HG03045 (cell line): ENCODE measurements at regions not wholly inside any gene's neighbourhood (a gene's known extent, or its start where the extent isn't known, plus 50 kb on each side); places are given as distances from the start of the nearest gene placed in this dataset.

ENCODE experiments used
- ATAC-seq: cut with Tn5 transposase; IDR thresholded peaks from one replicate; pipeline ENCODE4 v1.9.1; 2021; ENCODE audit warnings: mild to moderate bottlenecking, moderate library complexity; ENCODE audit not compliant: unreplicated experiment

DNA sequence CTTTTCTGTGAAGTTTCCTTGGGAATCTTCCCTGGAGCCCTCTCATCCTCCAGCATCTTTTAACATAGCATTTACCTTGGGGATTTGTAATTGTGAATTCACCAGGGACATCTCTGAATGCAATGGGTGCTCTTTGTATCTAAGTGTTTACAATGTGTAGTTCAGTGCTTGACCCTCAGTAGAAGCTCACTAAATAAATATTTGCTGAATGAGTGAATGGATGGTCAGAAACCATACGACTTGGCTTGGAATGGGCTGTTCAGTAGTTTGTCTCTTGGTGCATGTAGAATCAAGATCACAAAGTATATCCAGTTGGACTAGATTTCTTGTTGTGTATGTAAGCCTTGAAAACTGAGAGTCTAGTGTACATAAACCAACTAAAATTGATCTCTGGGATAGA is 81.8 kb upstream of the MEF2C start:
- no peak for ATAC-seq

DNA sequence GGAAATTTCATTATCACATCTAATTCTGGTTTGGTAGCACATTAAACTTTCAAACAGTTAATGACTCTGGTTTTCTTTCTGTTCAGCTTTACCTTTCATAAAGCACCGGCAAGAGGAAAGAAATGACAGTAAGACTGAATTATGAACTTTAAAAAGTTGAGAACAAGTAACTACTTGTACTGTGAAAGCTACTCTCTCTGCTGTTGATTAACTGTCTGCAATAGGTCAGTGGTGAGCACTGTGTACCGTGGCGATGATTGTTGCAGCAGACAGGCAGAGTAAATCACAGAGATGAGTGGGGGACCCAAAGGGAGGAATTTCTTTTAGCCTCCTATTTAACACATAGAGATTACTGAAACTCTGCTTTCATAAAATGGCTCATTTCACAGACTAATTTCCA is 74.0 kb upstream of the MEF2C start:
- no peak for ATAC-seq

DNA sequence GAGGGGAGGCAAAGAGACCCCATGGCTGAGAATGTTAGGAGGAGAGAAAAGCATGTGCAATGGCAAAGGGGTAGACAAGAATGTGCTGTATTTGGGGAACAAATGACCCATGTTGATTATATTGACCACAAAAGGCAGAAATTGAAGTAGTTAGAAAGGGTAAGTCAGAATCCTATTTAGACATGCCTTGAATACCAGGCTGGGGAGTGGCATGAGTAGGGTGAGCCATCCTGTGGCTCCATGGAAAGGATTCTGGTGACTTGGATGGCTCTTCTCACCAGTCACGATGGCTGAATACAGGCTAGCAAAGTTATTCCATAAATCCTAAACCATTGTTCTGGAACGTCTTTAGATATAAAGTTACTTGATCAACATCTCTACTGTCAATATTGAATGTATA is 73.4 kb upstream of the MEF2C start:
- no peak for ATAC-seq

- no peak for ATAC-seq
These were observed 72.4 kb upstream of the MEF2C start for GRCh38 chr5:88955403-88955802.

DNA sequence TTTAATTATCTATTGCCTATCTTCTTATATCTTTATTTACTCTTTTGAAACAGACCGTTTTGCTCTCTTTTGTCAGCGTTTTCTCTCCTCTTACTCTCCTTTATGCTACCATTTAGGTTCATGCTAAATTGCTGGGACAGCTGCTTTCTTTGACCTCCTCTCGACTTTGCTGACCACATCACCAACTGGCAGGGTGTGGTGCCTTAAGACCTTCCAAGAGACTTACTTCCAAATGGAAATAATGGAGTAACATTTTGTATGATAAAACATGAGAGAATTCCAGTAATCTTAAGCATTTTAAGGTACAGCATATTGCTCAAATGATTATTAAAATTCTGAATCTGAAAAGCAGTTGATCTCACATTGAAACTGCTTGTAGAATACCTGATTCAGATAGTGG is 71.5 kb upstream of the MEF2C start:
- no peak for ATAC-seq

- ATAC-seq, result no peak
These were observed 70.1 kb upstream of the MEF2C start for GRCh38 chr5:88952996-88953643.

GRCh38 chr5:88952344-88952743 is 69.4 kb upstream of the MEF2C start:
- no peak for ATAC-seq

GRCh38 chr5:88951457-88951856 is 68.5 kb upstream of the MEF2C start:
- ATAC-seq, result no peak

DNA sequence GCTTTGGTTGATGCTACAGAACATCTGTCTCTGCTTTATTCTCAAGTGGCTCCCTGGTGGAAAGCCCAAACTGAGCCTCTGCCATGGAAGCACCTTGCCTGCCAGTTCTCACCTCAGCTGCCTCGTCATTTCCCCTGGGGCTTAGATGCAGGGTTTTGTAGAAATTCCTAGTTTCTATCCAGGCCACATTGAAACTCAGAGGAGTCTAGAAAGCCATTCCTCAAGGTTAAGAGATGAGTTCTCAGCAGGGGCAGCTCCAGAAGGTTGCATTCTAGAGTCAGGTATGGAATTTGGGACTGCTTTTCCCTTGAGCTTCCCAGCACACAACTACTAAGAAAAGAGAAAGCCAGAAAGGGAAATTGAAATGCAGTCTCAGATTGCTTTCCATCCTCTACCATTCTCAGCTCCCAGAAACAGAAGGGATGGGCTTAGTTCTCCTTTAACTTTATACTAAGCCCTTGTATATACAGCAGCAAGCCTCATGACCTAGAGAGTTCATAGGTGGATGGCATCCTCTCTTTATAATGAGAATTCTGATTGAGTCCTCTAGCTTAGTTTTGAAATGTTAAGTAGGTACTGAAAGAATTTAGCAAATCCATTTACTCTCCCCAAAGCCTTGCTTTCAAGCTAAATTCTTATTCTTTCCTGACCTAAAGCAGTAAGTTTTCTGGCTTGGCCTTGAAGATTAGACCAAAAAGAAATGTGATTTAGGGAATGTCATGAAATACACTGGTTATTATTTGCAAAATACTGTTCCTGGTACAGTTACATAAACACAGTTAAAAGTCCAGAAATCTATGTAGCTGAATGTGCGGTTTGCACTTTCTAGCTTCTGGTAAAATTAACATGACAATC is 66.0 kb upstream of the MEF2C start:
- ATAC-seq, result no peak

- ATAC-seq, result no peak
These were observed 62.0 kb upstream of the MEF2C start for GRCh38 chr5:88944751-88945531.

- ATAC-seq, result no peak
These were observed 58.6 kb upstream of the MEF2C start for GRCh38 chr5:88941581-88941980.

DNA sequence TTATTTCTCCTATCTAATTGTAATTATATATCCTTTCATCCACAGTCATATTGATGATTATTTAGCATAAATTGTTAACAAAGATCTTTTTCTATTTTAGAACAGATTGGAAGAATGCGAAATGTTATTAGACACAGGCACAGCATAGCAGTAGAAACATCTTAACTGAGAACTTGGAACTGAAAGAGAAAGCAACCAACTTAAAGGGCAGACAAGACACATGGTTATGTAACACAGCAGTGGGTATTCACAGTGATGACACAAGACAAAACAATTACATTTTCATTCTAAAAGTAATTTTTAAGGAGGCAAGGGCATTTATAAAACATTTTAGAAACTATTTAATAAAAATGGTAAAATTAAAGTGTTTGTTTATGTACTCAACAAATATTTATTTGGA is 57.7 kb upstream of the MEF2C start:
- ATAC-seq, result peak; percentile 89

DNA sequence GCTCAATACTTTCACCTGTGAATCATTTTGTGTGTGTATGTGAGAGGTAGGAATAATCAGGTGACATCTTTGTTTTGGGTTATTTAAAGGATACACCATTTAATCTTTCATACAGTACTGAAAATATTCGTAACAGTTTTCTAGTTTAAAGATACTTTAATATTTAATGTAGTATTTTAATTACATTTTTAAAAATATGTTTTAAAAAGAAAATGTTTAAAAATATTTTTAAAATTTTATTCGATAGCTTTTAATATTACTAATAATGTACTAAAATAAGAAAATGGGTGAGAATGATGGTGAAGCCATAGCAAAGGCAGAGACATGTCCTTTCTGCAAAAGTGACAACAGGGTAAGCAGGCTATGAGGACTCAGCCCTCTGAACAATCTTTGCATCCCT is 56.3 kb upstream of the MEF2C start:
- ATAC-seq, result no peak

DNA sequence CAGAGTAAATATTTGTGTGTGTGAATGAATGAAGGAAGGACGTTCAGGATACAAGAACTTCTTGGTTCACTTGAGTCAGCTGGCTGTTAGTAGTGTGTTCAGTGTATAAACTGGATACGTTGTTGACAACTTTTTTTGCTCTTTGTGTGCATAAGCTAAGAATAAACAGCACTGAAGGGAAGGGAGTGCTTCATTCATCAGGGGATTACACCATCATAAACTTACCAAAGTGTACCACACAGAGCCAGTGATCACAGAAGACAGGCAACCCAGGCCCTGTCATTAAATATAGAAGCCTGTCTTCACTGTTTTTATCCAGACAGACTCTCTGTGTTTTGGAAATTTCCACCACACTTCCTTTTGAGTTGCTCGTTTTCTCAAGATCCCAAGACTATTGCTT is 55.5 kb upstream of the MEF2C start:
- ATAC-seq, result no peak

DNA sequence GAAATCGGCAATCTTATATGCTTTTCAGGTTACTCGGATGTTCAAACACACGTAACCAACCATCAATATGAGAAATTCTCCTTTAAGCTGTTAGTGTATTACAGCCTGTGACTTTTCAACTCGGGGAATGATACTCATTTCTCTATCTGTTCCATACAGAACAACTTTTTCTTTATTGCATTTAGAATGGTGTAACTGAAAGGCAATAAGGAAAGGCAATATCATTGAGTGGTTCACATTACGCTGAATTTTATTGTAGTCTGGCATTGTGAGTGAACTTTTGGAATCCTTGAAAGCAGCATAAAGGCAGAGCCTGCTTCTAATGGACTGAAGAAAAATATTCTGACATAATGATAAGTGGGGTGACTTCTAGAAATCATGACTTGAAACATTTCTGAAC is 54.4 kb upstream of the MEF2C start:
- no peak for ATAC-seq

DNA sequence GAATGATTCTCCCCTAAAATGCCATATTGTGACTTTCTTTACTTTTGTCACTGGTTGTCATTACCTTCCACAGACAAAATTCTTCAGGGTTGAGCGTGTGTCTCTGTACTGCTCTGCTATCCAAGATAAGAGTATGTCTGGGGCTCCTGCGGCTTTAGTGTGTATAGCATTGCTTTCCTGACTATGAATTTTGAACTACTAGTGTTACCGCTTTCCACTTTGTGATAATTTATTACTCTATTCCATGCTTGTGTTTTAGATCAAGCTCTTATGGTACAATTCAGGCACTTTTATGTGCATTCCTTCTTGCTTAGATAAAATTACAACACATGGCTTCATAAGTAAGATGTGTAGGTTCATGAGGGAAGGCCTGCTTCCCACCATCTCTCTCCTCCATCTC is 51.5 kb upstream of the MEF2C start:
- ATAC-seq, result no peak
